ENCODE measurements at regions not wholly inside any gene's neighbourhood (a gene's known extent, or its start where the extent isn't known, plus 50 kb on each side); places are given as distances from the start of the nearest gene placed in this dataset.

GRCh38 chr2:62573936-62574335 is 67.9 kb upstream of the TMEM17 start:
- TF ChIP-seq EGR1 (IDR thresholded peaks at IDR 0.05; ENCODE audit: borderline replicate concordance in 1 of 2, low read depth in 2 of 2, low read length in 2 of 2) (no peak), HDGF (IDR thresholded peaks at IDR 0.05) (no peak), CHD2 (IDR thresholded peaks at IDR 0.05; ENCODE audit: borderline replicate concordance, low read depth, low read length) (no peak), EP300 (IDR thresholded peaks at IDR 0.05; ENCODE audit: borderline replicate concordance in 1 of 2, control insufficient read depth in 1 of 2, low read depth in 2 of 2, low read length in 2 of 2) (no peak), POLR2AphosphoS5 (IDR thresholded peaks at IDR 0.05; ENCODE audit: low read length) (no peak), MEF2B (IDR thresholded peaks at IDR 0.05; ENCODE audit: partially characterized antibody, poor library complexity, severe bottlenecking) (no peak), SRF (IDR thresholded peaks at IDR 0.05; ENCODE audit: low read depth in 2 of 2, low read length in 2 of 2) (no peak)
- TF ChIP-seq, protein P1, sequence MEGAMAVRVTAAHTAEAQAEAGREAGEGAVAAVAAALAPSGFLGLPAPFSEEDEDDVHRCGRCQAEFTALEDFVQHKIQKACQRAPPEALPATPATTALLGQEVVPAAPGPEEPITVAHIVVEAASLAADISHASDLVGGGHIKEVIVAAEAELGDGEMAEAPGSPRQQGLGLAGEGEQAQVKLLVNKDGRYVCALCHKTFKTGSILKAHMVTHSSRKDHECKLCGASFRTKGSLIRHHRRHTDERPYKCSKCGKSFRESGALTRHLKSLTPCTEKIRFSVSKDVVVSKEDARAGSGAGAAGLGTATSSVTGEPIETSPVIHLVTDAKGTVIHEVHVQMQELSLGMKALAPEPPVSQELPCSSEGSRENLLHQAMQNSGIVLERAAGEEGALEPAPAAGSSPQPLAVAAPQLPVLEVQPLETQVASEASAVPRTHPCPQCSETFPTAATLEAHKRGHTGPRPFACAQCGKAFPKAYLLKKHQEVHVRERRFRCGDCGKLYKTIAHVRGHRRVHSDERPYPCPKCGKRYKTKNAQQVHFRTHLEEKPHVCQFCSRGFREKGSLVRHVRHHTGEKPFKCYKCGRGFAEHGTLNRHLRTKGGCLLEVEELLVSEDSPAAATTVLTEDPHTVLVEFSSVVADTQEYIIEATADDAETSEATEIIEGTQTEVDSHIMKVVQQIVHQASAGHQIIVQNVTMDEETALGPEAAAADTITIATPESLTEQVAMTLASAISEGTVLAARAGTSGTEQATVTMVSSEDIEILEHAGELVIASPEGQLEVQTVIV (IDR thresholded peaks at IDR 0.05; ENCODE audit: borderline replicate concordance, partially characterized antibody) = no peak
- TF ChIP-seq, protein P2, sequence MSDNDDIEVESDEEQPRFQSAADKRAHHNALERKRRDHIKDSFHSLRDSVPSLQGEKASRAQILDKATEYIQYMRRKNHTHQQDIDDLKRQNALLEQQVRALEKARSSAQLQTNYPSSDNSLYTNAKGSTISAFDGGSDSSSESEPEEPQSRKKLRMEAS (IDR thresholded peaks at IDR 0.05; ENCODE audit: low read depth, low read length) = no peak

Measured in GM12878 (cell line).